ENCODE measurements at regions not wholly inside any gene's neighbourhood (a gene's known extent, or its start where the extent isn't known, plus 50 kb on each side); places are given as distances from the start of the nearest gene placed in this dataset.

DNA sequence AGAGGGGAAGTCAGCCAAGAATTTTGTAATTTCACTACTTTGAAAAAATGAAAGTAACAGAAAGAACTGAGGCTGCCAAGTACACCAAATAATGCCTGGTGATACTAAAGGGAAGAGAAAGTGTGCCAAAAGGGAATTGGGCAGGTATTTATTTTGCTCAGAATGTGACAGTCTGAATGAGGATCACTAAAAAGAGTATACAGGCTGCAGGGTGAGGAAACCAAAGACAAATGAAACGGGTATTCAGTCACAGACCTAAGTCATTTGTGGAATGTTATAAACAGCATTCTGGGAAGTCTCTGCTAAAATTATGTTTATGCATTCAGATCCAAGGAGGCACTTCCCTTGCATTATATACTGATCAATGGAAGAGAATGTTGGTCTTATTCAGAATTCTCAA lies 418.6 kb upstream of the SLC39A10 start:
- TF ChIP-seq, protein P1, sequence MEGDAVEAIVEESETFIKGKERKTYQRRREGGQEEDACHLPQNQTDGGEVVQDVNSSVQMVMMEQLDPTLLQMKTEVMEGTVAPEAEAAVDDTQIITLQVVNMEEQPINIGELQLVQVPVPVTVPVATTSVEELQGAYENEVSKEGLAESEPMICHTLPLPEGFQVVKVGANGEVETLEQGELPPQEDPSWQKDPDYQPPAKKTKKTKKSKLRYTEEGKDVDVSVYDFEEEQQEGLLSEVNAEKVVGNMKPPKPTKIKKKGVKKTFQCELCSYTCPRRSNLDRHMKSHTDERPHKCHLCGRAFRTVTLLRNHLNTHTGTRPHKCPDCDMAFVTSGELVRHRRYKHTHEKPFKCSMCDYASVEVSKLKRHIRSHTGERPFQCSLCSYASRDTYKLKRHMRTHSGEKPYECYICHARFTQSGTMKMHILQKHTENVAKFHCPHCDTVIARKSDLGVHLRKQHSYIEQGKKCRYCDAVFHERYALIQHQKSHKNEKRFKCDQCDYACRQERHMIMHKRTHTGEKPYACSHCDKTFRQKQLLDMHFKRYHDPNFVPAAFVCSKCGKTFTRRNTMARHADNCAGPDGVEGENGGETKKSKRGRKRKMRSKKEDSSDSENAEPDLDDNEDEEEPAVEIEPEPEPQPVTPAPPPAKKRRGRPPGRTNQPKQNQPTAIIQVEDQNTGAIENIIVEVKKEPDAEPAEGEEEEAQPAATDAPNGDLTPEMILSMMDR (conservative IDR thresholded peaks at IDR 0.05; ENCODE audit: low read length) = no peak
- TF ChIP-seq EZH2phosphoT487 (IDR thresholded peaks at IDR 0.05; ENCODE audit: borderline replicate concordance) = no peak
